Smooth muscle cell (in vitro differentiated cells): ENCODE measurements at regions not wholly inside any gene's neighbourhood (a gene's known extent, or its start where the extent isn't known, plus 50 kb on each side); places are given as distances from the start of the nearest gene placed in this dataset.
A peak's percentile ranks its signal among the peaks of the same experiment; 100 is the strongest.

ENCODE experiments used
- DNase-seq: peaks from one replicate; lab custom pipeline; 2025; ENCODE audit not compliant: unreplicated experiment; lab: John Stamatoyannopoulos, UW
- H2AFZ ChIP-seq: fragments of 200-600 bp; sonication (generic); 2 replicates; pipeline ENCODE4 v1.6.0; 2016; ENCODE audit warnings: antibody characterized with exemption, low read depth, mild to moderate bottlenecking
- H3F3A ChIP-seq: fragments of 200-600 bp; sonication (generic); 2 replicates; pipeline ENCODE4 v1.6.0; 2017; ENCODE audit warnings: antibody characterized with exemption, low read depth
- H3K27ac ChIP-seq: fragments of 200-600 bp; sonication (generic); 2 replicates; pipeline ENCODE4 v1.5.1; 2016; ENCODE audit warnings: low read depth, mild to moderate bottlenecking
- H3K27me3 ChIP-seq: fragments of 200-600 bp; sonication (generic); 2 replicates; pipeline ENCODE4 v1.6.1; 2016; ENCODE audit warnings: low read depth, mild to moderate bottlenecking
- H3K36me3 ChIP-seq: fragments of 200-600 bp; sonication (generic); 2 replicates; pipeline ENCODE4 v1.5.1; 2016; ENCODE audit warnings: low read depth
- H3K4me1 ChIP-seq: fragments of 200-600 bp; sonication (generic); 2 replicates; pipeline ENCODE4 v1.5.1; 2016; ENCODE audit warnings: low read depth
- H3K4me2 ChIP-seq: fragments of 200-600 bp; sonication (generic); 2 replicates; pipeline ENCODE4 v1.6.0; 2016; ENCODE audit warnings: mild to moderate bottlenecking
- H3K4me3 ChIP-seq: fragments of 200-600 bp; sonication (generic); 2 replicates; pipeline ENCODE4 v1.5.1; 2016; ENCODE audit warnings: mild to moderate bottlenecking
- H3K79me2 ChIP-seq: fragments of 200-600 bp; sonication (generic); 2 replicates; pipeline ENCODE4 v1.6.0; 2016; ENCODE audit warnings: low read depth, mild to moderate bottlenecking
- H3K9ac ChIP-seq: fragments of 200-600 bp; sonication (generic); 2 replicates; pipeline ENCODE4 v1.6.0; 2016; ENCODE audit warnings: low read depth
- H3K9me3 ChIP-seq: fragments of 200-600 bp; sonication (generic); replicated peaks from 2 replicates; pipeline ENCODE4 v1.5.1; 2016; ENCODE audit warnings: low read depth
- H4K20me1 ChIP-seq: fragments of 200-600 bp; sonication (generic); 2 replicates; pipeline ENCODE4 v1.6.0; 2016; ENCODE audit warnings: low read depth
- WGBS: methylation state at CpG from one replicate; pipeline ENCODE4 v1.1.7; 2016; ENCODE audit warnings: low lambda C conversion rate; 5-methylcytosine and 5-hydroxymethylcytosine counted together
- TF ChIP-seq, protein P1 (sequence below): fragments of 200-600 bp; sonication (generic); IDR thresholded peaks from 2 replicates; pipeline ENCODE4 v1.5.1; 2017; ENCODE audit warnings: borderline replicate concordance, mild to moderate bottlenecking, antibody characterized with exemption; ENCODE audit not compliant: insufficient read depth, poor library complexity, severe bottlenecking

DNA sequence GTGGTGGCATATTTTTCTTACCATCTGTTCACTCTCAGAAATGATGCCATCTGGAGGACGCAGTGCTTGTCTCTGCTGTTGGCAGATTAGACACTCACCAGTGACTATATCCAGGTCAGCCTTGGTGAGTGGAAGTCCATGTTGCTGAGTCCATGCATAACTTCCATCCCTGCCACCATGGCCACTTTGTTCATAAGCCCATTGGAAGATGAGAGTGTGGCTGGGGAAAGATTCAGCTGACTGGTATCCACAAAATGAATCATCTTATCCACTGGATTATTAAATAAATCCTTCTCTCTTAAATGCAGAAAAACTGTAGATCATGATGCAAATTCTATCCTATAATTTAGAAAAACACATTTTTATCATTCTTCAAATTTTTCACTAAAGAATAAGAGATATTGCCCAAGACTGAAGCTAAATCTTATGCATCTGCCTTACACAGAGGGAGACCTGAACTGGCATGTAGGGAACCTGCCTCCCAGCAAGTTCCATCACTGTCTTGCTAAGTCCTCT, 726.9 kb downstream of the TNS3 start:
- Histone ChIP-seq H3K4me1 (peaks cover 10% of the 10 kb centered on the region), H3K4me3 (no peak overlapping the region), H4K20me1 (no peaks in the 10 kb centered on the region), H3K9ac (no peak overlapping the region), H3K4me2 (peak overlapping the region; percentile 21), H3F3A (peaks cover 10% of the 10 kb centered on the region), H2AFZ (no peak overlapping the region), H3K9me3 (no peaks in the 10 kb centered on the region), H3K27me3 (no peaks in the 10 kb centered on the region), H3K27ac (peak overlapping the region; percentile 54), H3K36me3 (no peaks in the 10 kb centered on the region), H3K79me2 (no peaks in the 10 kb centered on the region)
- TF ChIP-seq, protein P1, sequence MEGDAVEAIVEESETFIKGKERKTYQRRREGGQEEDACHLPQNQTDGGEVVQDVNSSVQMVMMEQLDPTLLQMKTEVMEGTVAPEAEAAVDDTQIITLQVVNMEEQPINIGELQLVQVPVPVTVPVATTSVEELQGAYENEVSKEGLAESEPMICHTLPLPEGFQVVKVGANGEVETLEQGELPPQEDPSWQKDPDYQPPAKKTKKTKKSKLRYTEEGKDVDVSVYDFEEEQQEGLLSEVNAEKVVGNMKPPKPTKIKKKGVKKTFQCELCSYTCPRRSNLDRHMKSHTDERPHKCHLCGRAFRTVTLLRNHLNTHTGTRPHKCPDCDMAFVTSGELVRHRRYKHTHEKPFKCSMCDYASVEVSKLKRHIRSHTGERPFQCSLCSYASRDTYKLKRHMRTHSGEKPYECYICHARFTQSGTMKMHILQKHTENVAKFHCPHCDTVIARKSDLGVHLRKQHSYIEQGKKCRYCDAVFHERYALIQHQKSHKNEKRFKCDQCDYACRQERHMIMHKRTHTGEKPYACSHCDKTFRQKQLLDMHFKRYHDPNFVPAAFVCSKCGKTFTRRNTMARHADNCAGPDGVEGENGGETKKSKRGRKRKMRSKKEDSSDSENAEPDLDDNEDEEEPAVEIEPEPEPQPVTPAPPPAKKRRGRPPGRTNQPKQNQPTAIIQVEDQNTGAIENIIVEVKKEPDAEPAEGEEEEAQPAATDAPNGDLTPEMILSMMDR: no peak
- whole genome bisulfite sequencing: 42% methylated on average over 1 of the region's 1 CpG
- DNase-seq: no peak

DNA sequence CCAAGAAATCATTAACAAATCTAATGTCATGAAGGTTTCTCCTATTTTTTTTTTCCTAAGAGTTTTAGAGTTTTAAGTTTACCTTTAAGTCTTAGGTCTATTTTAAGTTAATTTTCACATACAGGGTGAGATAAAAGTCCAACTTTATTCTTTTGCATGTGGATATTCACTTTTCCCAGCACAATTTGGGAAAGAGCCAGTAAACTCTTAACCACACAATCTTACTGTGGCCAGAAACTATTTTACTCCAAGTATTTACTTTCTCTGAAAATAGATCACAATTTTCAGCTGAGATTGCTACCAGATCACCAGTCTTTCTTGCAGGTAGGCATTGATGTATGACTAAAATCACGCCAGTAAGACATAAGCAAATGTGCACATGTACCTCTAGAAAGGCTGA, 728.5 kb downstream of the TNS3 start:
- Histone ChIP-seq H3F3A (peaks cover 14% of the 10 kb centered on the region), H3K36me3 (no peaks in the 10 kb centered on the region), H3K27me3 (no peaks in the 10 kb centered on the region), H3K79me2 (no peaks in the 10 kb centered on the region), H3K4me1 (peaks cover 10% of the 10 kb centered on the region), H3K9me3 (no peaks in the 10 kb centered on the region), H3K27ac (peak overlapping the region; percentile 41), H3K9ac (no peak overlapping the region), H4K20me1 (no peaks in the 10 kb centered on the region), H3K4me2 (peak overlapping the region; percentile 54), H2AFZ (no peak overlapping the region), H3K4me3 (no peak overlapping the region)
- WGBS: 93% methylated on average over 1 of the region's 1 CpG
- TF ChIP-seq, protein P1: no peak
- no peak for DNase-seq

DNA sequence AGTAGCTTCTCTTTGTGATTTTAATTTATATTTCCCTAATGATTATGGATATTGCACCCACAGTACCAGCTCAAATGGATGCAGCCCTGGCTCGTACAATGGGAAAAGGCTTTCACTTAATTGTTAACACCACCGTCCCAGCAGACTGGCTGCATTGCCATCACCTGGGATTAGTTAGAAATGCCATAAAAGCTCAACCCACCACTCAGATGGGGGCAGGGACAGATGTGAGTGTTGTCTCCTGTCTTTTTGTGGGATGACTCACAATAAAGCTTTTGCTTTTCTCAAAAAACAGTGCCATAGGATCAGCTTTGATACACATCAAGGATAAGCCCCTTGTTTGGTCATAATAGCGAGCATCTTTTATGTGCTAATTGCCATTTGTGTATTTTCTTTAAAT, 729.1 kb downstream of the TNS3 start:
- Histone ChIP-seq H3K4me3 (no peak overlapping the region), H3K27ac (peak overlapping the region; percentile 41), H3K9ac (no peak overlapping the region), H4K20me1 (no peaks in the 10 kb centered on the region), H3K9me3 (no peaks in the 10 kb centered on the region), H2AFZ (no peak overlapping the region), H3K4me1 (peaks cover 10% of the 10 kb centered on the region), H3K36me3 (no peaks in the 10 kb centered on the region), H3K79me2 (no peaks in the 10 kb centered on the region), H3K4me2 (peak overlapping the region; percentile 54), H3K27me3 (no peaks in the 10 kb centered on the region), H3F3A (peaks cover 14% of the 10 kb centered on the region)
- TF ChIP-seq, protein P1: no peak
- 45% methylated on average over 3 of the region's 3 CpGs for WGBS
- DNase-seq: no peak
